ENCODE measurements at regions not wholly inside any gene's neighbourhood (a gene's known extent, or its start where the extent isn't known, plus 50 kb on each side); places are given as distances from the start of the nearest gene placed in this dataset.

GRCh38 chr11:110903378-110903777 is 191.1 kb upstream of the ARHGAP20 start:
- TF ChIP-seq POLR2A (IDR thresholded peaks at IDR 0.05; ENCODE audit: low read depth, low read length) (no peak), POU2F2 (IDR thresholded peaks at IDR 0.05; ENCODE audit: low read depth, low read length) (no peak), POLR2AphosphoS5 (IDR thresholded peaks at IDR 0.05; ENCODE audit: low read depth, low read length) (no peak), TAF1 (IDR thresholded peaks at IDR 0.05; ENCODE audit: low read depth, low read length) (no peak), SPI1 (IDR thresholded peaks at IDR 0.05; ENCODE audit: low read depth, low read length) (no peak)

All from GM12891 (cell line).